H54 (cell line): ENCODE measurements at regions not wholly inside any gene's neighbourhood (a gene's known extent, or its start where the extent isn't known, plus 50 kb on each side); places are given as distances from the start of the nearest gene placed in this dataset.
A peak's percentile ranks its signal among the peaks of the same experiment; 100 is the strongest.

ENCODE experiments used
- DNase-seq: peaks from one replicate; pipeline ENCODE4 v3.0.0; 2011; ENCODE audit warnings: low spot score, mixed read lengths; ENCODE audit not compliant: insufficient read length
- FAIRE-seq: peaks from 3 replicates; lab custom pipeline; 2011; peaks lifted over from hg19 to GRCh38; lab: Jason Lieb, UNC
- POLR2A ChIP-seq: IDR thresholded peaks from 2 replicates; pipeline ENCODE4 v1.6.1; 2011; ENCODE audit warnings: low read depth, mild to moderate bottlenecking, low read length

GRCh38 chr11:130604606-130605005 lies 156.2 kb downstream of the ADAMTS15 start:
- no peak for TF ChIP-seq POLR2A
- DNase-seq (no peak), FAIRE-seq (no peak)

DNA sequence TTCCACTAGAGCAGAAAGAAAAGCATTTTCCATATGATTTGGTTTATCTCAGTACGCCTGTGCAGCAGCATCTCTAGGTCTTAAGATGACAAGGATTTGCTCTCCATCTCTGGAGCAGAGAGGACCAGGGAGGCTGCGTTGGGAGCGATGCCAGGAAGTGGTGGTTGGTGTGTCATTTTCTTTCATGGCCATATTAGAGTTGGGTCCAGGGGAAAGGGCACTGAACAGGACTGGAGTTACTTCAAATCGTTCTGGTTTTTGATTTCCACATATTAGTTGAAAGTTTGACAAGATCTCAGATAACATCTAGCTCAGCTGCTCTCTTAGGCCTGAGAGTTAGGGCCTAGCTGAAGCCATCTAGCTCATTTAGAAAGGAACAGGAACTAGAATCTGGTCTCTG lies 157.7 kb downstream of the ADAMTS15 start:
- FAIRE-seq (no peak), DNase-seq (no peak)
- TF ChIP-seq POLR2A: no peak

GRCh38 chr11:130606781-130607511 lies 158.5 kb downstream of the ADAMTS15 start:
- DNase-seq (no peak), FAIRE-seq (no peak)
- no peak for TF ChIP-seq POLR2A

GRCh38 chr11:130608287-130608686 lies 159.8 kb downstream of the ADAMTS15 start:
- FAIRE-seq (no peak), DNase-seq (no peak)
- no peak for TF ChIP-seq POLR2A

DNA sequence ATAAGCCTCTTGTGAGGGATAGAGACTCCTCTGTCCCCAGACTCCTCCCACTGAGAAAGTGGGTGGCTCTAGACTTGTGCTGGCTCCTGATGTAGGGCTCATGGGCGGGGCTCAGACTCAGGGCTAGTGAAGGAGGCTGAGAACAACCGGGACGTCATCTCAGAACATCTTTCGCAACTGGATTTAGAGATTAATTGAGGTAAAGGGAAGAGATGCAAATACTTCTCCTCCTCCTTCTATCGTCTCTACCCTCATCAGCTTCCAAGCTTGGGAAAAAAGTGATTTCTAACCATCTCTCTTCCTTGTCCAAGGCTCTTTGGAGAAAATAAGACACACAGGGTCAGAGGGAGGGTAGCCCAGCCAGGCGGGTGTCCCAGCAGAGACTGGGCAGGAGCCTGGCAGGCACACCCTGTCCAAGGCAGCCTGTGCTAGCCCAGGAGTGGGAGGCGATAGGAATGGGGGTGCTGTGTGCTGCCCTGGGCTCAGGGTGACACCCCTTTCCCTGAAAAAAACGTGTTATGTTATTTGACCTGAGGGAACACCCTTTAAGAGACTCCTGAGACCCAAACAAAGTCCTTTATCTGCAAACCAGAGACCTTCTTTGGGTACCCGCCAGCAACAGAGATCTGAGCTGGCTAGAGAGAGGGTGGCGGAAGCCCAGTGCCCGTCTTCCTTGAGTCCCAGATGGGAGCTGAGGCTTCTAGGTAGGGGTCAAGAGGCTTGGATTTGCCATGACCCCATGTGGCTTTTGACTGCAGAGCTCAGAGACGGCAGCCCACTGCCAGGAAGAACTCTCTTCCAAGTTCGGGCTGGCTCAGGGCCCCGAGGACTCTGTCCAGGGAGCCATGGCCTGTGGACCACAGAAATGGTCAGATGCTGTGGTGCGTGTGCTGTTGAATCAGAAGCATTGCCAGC lies 160.9 kb downstream of the ADAMTS15 start:
- FAIRE-seq: no peak

DNA sequence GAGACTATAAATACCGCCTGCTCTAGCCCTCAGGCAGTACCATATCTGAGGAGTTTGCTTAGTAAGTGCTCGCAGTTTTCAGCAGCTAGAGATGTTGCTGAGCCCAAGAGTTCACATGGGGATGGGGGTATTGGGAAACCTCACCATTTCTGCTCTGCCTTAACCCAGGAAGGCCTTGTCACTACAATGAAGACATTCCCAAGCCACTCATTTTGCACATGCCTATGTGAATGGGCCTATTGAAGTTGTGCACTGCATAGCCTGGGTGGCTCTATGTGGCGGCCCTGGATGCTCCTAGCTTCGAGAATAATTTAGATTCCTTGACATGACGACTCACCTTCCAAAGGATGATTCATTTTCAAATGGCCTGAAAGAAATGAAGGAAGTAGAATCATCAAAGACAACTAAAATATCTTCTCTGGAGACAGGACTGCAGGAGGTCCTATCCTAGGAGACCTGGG lies 163.4 kb downstream of the ADAMTS15 start:
- no peak for TF ChIP-seq POLR2A
- peak; percentile 45 for FAIRE-seq
- peak; percentile 41 for DNase-seq

More for the DNA sequence above, 160.9 kb downstream of the ADAMTS15 start:
- no peak for TF ChIP-seq POLR2A
- DNase-seq: no peak

DNA sequence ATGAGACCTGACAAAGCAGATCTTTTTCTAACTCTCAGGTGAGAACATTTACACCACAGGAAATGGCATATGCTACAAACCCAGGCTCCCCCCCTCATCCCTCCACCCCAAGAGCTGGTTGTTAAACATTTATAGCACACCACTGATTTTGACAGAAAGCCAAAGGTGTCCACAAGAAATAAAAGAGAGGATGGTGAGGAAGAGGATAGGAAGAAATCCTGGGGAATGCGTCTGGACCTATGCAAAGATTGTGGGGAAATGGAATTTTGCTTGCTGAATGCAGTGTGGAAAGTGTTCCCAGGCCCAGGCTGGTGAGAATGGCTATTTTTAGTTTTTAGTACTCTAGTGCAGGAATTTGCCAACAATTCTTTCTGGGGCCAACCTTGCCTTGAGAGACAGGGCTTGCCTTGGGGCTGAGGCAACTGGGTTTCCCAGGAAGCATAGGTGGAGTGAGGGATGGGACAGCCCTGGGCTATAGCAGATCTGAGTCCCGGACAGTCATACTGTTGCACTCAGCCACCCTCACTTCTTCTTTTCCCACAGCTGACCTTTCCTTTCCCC lies 163.9 kb downstream of the ADAMTS15 start:
- no peak for FAIRE-seq
- DNase-seq: no peak
- no peak for TF ChIP-seq POLR2A

- DNase-seq (no peak), FAIRE-seq (no peak)
Measured at GRCh38 chr11:130613396-130613795, 165.0 kb downstream of the ADAMTS15 start.

DNA sequence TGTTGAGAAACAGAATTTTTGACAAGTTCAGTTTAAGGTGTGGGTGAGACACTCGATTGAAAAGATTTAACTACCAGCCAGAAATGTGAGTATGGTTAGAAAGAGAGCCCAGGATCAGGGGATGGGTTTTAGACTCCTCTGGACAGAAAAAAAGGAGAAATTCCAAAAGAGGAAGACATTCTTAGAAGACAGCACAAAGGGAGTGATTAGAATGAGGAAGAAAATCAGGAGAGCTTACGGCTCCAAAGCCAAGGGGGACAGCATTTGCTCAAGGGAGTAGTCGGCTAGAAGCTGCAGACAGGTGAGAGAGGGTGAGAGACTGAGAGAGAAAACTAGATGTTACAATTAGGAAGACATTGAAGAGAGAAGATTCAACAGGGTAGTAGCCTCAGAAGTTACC lies 166.1 kb downstream of the ADAMTS15 start:
- no peak for TF ChIP-seq POLR2A
- FAIRE-seq (no peak), DNase-seq (no peak)

More at GRCh38 chr11:130613396-130613795, 165.0 kb downstream of the ADAMTS15 start:
- TF ChIP-seq POLR2A: no peak

DNA sequence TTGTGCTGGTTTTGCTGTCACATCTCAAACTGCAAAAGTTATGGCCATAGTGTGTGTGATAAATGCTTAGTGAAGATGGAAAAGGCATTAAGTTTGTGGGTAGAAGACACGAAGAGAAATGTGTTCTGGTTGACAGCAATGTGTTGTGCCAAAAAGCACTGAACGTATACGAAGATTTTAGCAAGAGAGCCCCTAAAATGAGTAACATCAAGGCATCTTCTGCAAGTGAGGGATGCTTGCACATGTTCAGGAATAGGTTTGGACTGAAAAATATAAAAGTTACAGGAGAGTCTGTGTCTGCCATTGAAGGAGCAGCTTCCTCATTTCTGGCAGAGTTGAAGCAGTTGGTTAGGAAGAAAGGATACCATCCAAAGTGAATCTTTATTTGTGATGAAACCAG lies 167.1 kb downstream of the ADAMTS15 start:
- no peak for TF ChIP-seq POLR2A
- no peak for FAIRE-seq
- DNase-seq: no peak

GRCh38 chr11:130616573-130616972 lies 168.1 kb downstream of the ADAMTS15 start:
- TF ChIP-seq POLR2A: no peak
- DNase-seq: no peak
- no peak for FAIRE-seq

DNA sequence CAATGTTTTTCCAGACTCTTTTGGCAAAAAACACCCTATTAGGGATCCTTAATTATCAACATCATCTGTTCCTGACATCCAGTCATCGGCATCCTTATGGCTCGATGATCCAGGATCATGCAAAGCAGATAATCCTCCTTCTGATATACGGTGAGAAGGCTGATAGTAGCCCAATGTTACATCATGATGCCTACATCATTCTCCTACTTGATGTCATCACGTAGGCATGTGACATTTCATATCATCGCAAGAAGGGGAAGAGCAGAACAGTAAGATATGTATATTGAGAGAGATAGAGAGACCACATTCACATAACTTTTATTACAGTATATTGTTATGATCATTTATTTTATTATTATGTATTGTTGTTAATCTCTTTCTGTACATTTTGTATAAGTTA lies 168.6 kb downstream of the ADAMTS15 start:
- DNase-seq (no peak), FAIRE-seq (no peak)
- TF ChIP-seq POLR2A: no peak

- FAIRE-seq: no peak
- no peak for DNase-seq
- no peak for TF ChIP-seq POLR2A
Measured at GRCh38 chr11:130620548-130620947, 172.1 kb downstream of the ADAMTS15 start.

- FAIRE-seq: no peak
- DNase-seq: no peak
- TF ChIP-seq POLR2A: no peak
Measured at GRCh38 chr11:130622141-130622542, 173.7 kb downstream of the ADAMTS15 start.
